DMS153 treated with DMSO at 0.1 percent for 48 hours (cell line): ENCODE measurements at regions not wholly inside any gene's neighbourhood (a gene's known extent, or its start where the extent isn't known, plus 50 kb on each side); places are given as distances from the start of the nearest gene placed in this dataset.

ENCODE experiments used
- DNase-seq: peaks from one replicate; lab custom pipeline; 2025; ENCODE audit not compliant: unreplicated experiment; lab: John Stamatoyannopoulos, UW

DNA sequence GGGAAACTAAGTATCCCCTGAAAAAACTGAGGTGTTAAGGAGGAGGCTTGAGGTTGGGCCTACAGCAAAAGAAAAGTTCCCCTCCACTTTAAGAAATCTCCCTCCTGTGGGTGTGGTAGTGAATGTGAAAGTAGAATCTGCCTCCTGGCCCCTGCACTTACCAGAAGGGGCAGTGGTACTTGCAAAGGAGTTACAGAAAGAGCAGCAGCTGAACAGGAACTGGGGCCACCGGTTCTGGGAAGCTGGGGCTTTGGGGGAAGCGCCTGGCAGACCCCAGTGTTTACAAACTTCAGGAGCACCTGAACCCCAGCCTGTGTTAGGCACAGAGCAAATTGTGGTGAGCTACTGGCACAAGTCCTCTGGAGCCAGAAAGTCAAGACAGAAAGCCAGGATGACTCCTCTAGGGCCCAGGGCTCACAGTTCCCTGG, 250.2 kb upstream of the FGGY start:
- no peak for DNase-seq

GRCh38 chr1:59051007-59051406, 245.9 kb upstream of the FGGY start:
- DNase-seq: no peak

DNA sequence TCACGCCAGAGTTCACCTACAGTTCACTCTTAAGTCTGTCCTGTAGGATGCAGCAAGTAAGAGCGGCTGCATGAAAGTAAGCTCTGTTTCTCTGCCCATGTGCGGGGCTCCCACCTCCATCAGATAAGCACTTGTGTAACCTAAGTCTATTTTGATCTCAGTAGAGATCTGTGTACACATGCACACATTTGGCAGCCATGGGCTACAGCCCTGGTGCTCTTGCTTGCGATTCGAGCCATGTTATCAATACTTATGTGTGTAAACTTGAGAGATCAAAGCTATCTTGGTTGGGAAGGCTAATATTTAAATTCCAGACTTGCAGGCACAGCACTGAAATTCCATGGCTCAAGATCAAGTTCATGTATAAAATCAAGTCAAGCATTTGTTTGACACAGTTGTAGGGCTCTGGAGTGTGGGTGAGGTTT, 244.7 kb upstream of the FGGY start:
- DNase-seq: no peak

- no peak for DNase-seq
These were observed 242.7 kb upstream of the FGGY start for GRCh38 chr1:59054172-59054571.

DNA sequence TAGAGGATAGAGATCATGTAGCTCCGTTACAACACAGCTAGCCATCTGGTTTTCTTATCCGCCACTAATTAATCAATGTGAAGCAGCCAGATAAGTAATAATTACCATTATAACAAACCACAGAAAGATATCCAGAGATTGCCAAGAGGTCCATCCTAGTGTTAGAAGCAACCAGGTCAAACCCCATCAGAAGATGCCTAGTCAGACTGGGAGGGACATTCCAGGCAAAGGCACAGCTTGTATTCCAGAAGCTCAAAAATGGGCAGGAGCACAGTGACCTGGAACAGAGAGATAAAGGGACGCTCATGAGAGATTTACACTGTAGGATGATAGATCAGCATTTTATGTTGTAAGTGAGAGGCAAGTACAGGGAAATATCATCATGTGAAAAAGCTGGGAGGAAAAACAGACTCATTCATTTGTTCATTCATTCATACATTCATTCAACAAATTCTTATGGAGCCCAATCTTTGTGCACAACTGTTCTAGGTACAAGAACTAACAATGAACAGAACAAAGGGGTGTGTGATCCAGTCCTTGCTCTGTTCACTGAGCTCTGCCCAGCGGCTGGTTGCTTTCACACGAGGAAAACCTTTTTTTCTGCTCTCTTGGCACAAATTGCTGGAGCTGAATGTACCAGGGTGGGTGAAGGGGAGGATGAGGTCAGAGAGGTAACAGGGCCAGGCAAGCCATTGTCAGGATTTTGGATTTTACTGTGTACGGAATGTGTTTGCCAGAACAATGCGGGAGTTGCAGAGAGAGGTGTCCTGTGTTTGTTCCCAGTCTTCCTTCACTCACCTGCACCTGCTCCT, 240.8 kb upstream of the FGGY start:
- DNase-seq: no peak

GRCh38 chr1:59057211-59057694, 239.6 kb upstream of the FGGY start:
- DNase-seq: peak; percentile 54

DNA sequence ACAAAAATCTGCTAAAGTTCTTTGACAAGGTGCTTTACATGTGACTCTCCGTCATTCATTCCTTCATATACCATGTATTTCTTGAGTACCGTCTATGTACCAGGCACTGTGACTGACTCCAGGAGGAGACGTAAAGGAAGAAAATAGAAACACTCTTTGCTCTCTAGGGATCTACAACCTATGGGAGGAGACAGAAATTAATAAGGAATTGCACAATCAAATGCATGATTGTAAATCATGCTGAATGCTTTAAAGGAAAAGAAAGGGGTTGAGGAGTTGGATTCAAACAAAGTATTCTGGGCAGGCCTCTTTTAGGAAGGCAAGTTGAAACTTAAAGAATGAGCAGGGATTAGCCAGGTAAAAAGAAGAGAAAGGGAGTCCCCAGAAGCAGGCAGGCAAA, 239.1 kb upstream of the FGGY start:
- DNase-seq: no peak

DNA sequence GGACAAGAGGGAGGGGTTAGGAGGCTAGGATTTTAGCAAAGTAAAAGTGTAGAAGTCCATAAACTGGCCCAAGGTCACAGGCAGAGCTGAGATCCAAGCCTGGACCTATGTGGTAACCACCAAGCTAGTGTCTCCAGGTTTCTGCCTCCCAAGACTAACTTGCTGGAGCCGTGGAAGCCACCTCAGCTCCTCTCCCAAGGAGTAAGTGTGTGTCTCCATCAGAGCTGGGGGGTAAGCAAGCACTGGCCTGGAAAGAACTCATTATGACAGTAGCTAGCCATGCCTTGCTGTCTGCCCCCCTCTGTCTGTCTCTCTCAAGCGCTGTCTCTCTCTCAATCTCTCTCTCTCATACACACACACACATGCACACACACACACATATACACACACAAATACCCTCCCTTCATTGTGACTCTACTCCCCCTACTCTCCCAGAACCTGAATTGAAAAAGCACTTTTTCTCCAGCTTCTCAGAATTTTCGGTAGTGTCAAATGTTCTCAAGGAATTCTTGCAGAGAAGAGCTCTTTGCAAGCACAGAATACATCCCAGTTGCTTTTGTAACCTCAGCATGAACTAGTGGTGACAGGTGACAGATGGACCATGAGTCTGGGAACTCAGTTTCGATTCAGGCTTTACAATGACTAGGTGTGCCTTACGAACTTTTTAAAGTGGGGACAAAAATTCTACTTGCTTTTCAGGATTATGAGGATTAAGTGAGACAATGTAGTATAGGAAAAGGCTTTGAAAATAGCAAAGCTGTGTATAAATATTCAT, 238.0 kb upstream of the FGGY start:
- no peak for DNase-seq

DNA sequence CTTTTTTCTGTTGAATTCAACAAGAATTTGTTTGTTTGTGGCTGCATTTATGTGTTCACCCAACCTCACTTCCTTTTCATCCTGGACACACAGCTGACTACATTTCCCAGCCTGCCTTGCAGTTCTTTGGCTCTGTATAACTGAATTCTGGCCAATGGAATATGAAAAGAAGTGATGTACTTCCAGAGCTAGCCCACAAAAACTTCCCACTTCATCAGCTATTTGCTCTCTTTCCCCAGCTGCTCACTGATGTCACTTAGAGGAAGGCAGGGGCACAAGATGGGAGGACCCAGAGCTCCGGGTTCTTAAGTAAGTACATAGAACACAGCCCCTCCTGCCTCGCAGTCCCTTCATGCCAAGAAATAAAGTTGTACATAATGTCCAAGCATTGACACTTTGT, 235.0 kb upstream of the FGGY start:
- DNase-seq: no peak

- DNase-seq: no peak
These were observed 234.2 kb upstream of the FGGY start for GRCh38 chr1:59062743-59063142.

DNA sequence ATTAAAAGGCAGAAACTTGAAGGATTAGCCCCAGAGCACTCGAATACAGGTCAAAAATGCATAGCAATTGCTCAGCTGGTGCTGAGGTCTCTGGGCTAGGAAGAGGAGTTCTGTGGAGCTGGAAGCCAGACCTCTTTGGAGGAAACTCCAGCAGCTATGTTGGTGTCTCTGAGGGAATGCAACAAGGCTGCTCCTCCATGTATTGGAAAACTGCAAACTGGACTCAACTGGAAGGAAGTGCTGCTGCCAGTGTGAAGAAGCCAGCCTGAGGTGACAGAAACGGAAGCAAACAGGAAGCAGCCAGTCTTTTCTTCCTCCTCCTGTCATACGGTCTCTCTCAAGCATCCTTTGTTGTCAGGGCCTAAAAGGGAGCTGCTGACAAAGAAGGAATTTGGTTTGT, 233.4 kb upstream of the FGGY start:
- no peak for DNase-seq

DNA sequence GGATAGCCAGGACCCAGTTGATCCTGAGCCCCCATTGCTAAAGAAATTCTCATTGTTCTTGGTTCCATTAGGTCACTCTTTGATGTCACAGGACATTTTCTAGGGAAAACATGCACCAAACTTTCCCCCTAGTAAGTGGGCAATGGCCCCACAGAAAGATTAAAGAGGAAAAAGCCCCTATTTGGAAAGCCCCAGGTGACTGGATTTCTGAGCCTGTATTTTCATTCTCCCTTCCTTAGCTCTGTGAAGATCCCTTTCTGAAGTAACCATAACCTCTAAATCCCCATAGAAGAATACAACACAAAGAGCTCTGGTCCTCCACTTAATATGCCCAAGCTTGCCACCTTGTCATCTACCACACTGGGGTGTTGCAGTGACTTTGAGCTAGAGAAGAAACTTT, 232.3 kb upstream of the FGGY start:
- DNase-seq: no peak

- DNase-seq: no peak
These were observed 230.7 kb upstream of the FGGY start for GRCh38 chr1:59066236-59066635.

- no peak for DNase-seq
These were observed 226.3 kb upstream of the FGGY start for GRCh38 chr1:59070610-59071009.

- peak; percentile 68 for DNase-seq
These were observed 225.6 kb upstream of the FGGY start for GRCh38 chr1:59071289-59071688.

GRCh38 chr1:59071876-59072582, 224.9 kb upstream of the FGGY start:
- DNase-seq: no peak

DNA sequence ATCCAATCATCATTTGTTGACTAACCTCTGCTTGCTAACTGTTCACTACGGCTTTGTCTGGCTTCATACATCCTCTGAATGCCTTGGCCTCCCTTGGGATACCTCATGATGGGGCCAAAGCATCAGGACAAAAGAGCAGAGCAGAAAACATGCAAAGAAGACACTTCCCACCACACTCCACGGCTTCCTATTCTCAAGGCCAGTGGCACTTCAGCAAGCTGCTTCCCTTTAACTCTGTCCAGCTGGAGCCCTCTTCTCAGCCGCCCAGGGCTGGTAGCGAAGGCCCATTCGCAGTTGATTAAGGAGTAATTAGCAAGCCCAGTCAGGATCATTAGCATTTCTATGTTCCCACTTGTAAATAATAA, 224.3 kb upstream of the FGGY start:
- DNase-seq: peak; percentile 60

- DNase-seq: no peak
These were observed 222.3 kb upstream of the FGGY start for GRCh38 chr1:59074598-59074997.

- no peak for DNase-seq
These were observed 221.9 kb upstream of the FGGY start for GRCh38 chr1:59075021-59075420.

GRCh38 chr1:59076612-59077011, 220.3 kb upstream of the FGGY start:
- DNase-seq: no peak

- no peak for DNase-seq
These were observed 219.3 kb upstream of the FGGY start for GRCh38 chr1:59077466-59078069.
